AG09319 (cell line): ENCODE measurements at regions not wholly inside any gene's neighbourhood (a gene's known extent, or its start where the extent isn't known, plus 50 kb on each side); places are given as distances from the start of the nearest gene placed in this dataset.

Experiments used
- DNase-seq: peaks from one replicate; pipeline ENCODE4 v3.0.0-alpha.2; 2010; ENCODE audit warnings: low read depth; ENCODE audit errors: extremely low read depth
- TF ChIP-seq, protein P1 (sequence below): IDR thresholded peaks from 2 replicates; pipeline ENCODE4 v1.5.1; 2011; ENCODE audit warnings: low read depth, mild to moderate bottlenecking, inconsistent platforms, low read length, moderate library complexity

DNA sequence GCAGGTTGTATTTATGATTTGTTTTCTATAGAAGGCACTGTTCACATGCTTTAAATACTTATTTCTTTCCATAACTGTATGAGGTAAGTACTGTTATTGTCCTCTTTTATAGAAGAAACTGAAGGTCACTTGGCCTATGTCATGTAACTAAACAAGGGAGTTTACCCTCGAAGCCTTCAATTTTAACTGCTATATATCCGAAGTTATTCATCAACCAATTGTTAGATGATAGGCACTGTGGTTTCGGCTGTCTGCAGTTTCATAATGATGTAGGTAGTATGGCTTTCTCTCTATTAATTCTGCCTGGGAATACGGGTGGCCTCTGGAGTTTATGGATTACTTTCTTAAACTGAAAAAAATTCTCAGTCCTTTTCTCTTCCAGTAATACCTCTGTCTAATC is 413.3 kb upstream of the ADGRL2 start:
- TF ChIP-seq, protein P1, sequence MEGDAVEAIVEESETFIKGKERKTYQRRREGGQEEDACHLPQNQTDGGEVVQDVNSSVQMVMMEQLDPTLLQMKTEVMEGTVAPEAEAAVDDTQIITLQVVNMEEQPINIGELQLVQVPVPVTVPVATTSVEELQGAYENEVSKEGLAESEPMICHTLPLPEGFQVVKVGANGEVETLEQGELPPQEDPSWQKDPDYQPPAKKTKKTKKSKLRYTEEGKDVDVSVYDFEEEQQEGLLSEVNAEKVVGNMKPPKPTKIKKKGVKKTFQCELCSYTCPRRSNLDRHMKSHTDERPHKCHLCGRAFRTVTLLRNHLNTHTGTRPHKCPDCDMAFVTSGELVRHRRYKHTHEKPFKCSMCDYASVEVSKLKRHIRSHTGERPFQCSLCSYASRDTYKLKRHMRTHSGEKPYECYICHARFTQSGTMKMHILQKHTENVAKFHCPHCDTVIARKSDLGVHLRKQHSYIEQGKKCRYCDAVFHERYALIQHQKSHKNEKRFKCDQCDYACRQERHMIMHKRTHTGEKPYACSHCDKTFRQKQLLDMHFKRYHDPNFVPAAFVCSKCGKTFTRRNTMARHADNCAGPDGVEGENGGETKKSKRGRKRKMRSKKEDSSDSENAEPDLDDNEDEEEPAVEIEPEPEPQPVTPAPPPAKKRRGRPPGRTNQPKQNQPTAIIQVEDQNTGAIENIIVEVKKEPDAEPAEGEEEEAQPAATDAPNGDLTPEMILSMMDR = no peak
- DNase-seq = no peak

DNA sequence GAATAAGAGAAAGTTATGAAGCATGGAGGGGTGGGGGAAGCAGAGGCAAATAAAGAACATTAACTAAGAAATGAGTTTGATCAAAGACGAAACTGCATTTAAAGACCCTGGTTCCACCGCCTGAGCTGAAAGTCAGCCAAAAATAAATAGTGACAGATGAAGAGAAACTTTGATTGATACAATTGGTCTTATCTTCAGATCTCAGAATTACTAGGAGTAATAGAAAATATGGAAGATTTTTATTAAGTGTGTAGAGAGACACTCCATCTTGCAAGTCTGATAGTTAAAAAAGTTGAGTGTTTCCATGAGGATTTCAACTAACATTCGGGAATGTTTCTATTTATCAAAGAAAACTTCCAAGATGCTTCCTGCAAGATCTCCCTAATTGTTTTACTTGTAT is 418.2 kb upstream of the ADGRL2 start:
- no peak for DNase-seq
- TF ChIP-seq, protein P1 = no peak

DNA sequence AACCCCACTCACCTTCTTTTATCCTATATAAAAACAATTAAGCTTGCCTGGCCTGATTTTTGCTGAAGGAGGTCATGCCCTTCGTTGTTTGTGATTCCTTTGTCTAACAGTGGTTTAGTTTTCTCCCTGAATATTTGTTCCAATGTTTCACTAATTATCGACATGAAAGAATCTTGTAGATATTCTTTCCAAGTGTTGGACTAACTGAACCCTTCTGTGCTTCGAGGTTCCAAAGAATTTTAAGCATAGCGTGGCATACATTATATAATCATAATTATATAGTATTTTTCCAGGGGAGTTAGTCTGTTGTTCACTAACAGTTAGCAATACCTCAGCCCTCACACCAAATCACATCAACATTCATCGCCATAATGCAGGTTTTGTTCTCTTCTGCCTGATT is 418.9 kb upstream of the ADGRL2 start:
- DNase-seq = no peak
- TF ChIP-seq, protein P1 = no peak

DNA sequence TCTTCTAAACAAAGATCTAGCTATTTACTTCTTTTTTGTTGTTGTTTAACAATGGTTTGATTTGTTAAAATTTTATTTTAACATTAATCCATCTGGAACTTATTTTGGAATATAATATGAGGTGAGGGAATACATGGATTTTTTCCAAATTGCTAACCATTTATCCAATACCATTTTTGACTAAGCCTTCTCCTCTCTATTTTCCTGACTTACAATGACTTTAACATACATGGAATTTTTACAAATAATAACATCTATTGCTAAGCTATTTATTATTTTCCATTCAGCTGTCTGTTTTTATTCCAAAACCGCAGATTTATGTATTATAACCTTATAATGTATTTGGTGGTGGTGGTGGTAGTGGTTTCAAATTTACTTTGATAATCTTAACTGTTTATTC is 420.3 kb upstream of the ADGRL2 start:
- TF ChIP-seq, protein P1 = no peak
- no peak for DNase-seq

DNA sequence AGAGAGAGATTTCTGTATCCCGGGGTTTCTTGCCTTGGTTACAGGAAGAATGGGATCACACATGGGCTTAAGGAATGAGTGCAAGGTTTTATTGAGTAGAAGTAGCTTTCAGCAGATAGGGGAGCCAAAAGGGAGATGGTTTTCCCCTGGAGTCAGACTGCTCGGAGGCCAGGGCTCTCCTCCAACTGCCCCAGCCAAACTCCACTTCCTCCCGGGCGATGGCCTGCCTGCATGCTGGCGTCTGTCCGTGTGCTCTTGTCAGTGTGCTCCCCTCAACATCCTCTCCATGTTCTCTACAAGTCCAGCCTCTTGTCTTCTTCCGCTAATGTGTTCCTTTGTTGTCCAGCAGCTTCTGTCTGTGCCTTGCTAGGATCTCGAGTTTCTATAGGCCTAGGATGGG is 421.3 kb upstream of the ADGRL2 start:
- no peak for DNase-seq
- TF ChIP-seq, protein P1 = no peak

DNA sequence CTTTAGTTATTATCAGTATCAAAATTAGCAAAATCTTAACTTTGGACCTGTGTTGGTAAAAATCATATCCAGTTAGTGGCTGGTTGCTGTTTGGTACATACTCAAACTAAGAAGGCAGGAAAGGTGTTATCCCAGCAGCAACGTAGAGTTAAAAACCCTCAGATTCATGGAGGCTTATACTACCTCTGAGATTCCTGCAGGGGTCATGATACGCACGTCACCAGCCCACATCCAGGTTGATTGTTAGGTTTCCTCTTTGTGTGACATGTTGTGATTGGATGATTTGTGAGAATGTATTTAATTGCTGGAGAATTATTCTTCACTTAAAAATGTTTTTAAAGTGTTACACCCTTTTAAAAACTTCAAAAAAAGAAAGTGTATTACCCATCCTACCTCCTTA is 423.3 kb upstream of the ADGRL2 start:
- DNase-seq = no peak
- TF ChIP-seq, protein P1 = no peak

DNA sequence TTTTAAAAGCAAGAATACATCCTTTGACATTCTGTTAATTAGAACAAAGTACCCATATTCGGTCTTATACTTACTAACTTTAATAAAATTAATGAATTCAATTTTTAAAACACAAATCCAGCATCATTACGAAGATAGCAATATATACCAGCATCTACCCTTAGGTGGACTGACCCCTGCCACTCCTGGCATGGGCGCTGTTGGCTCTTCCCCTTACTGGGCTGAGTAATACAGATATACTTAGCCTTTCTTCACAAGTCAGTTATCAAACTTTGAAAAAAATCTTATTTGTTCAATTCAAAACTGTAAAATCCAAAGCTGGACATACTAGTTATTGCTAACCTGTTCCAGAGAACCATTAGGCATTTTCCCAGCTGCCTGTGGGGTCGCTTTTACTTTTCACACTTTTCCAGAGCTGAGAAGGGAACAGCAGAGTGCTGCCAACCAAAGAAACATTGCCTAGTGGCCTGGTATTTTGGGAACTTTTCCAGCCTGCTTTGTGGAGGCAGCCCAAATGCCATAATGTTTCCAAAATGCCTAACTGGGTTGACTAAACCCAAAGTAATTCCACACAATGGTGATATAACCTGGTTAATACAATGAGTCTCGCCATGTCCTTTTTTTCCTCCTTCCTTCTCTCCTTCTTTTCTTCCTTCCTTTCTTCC is 424.7 kb upstream of the ADGRL2 start:
- no peak for DNase-seq
- TF ChIP-seq, protein P1 = no peak
